PFSK-1 (cell line): ENCODE measurements at regions not wholly inside any gene's neighbourhood (a gene's known extent, or its start where the extent isn't known, plus 50 kb on each side); places are given as distances from the start of the nearest gene placed in this dataset.

Experiments used
- FOXP2 ChIP-seq: optimal IDR thresholded peaks from 2 replicates; pipeline ENCODE3; 2011; ENCODE audit warnings: borderline replicate concordance, control low read depth, inconsistent platforms; ENCODE audit not compliant: insufficient read depth; ENCODE audit errors: extremely low read length, extremely low read depth
- POLR2AphosphoS5 ChIP-seq: IDR thresholded peaks from 2 replicates; pipeline ENCODE4 v1.6.1; 2012; ENCODE audit warnings: low read depth, mild to moderate bottlenecking, control low read depth, low read length, moderate library complexity
- REST ChIP-seq, 2 experiments: IDR thresholded peaks; 2 replicates each; pipeline versions ENCODE4 v1.6.1 to v1.8.0; 2011 to 2012; ENCODE audit warnings: low read depth in 2 of 2, low read length in 2 of 2, control low read depth in 1 of 2, inconsistent platforms in 1 of 2, mild to moderate bottlenecking in 1 of 2, moderate library complexity in 1 of 2; ENCODE audit not compliant: insufficient read depth in 1 of 2
- SIN3A ChIP-seq: IDR thresholded peaks from 2 replicates; pipeline ENCODE4 v1.6.1; 2012; ENCODE audit warnings: mild to moderate bottlenecking, low read length, moderate library complexity, borderline replicate concordance; ENCODE audit not compliant: insufficient read depth
- TAF1 ChIP-seq: IDR thresholded peaks from 2 replicates; pipeline ENCODE4 v1.6.1; 2012; ENCODE audit warnings: low read length, control low read depth, borderline replicate concordance; ENCODE audit not compliant: insufficient read depth

DNA sequence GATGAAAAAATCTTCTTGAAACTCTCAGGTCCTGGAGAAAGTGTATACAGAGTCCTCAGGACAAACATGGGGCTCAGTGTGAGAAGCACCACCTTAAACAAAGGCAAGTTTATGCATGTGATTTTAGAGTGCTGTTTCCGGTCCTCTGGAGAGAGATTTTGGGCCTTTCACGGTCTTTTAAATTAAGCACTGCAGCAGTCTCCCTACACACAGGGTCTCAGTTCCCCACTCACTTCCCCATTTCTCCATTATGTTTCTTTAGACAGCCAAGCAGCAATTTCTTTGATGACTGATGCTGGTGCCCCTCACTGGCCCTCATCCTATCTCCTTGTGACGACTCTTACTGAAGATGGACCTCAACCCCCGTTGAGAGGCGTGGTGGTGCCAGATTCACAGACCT is 220.2 kb upstream of the CLINT1 start:
- TF ChIP-seq SIN3A (no peak), POLR2AphosphoS5 (no peak), FOXP2 (no peak), REST (IDR thresholded peaks at IDR 0.05; ENCODE audit: insufficient read depth in 1 of 2, low read depth in 2 of 2, low read length in 2 of 2) (no peak), TAF1 (no peak)

DNA sequence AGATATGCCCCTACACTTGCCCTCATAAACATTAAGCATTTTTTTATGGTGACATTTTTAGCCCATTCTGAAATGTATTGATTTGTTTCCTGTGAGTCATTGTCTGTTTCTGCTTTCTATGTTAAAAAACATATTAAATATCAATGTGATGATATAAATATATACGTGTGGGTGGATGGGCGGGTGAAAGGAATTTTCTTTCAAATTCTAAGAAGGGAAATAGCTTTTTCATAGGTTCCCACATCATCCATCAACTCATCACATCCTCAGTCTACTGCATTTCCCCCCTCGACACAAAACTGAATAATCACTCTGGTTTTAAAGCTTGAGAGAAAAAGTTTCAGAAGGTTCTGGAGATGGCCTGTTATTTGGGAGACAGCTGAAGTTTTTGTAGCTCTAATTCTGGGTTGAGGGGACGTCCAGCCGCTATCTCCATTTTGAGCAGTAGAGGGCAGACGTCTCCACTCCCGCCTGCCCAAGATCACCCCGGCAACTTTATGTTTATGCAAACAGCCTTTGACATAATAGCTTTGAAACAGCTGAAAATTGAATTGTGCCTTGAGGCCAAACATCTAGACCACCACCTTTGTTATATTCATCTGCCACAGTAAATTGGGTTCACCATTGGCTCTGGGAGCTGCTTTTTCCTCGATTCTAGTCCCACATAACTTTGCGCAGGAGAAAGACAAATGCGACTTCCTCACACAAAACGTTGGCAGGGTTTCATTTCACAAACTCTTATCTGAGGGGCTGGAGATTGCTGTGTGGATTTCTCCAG is 216.2 kb upstream of the CLINT1 start:
- TF ChIP-seq TAF1 (no peak), FOXP2 (no peak), REST (IDR thresholded peaks at IDR 0.05; ENCODE audit: insufficient read depth in 1 of 2, low read depth in 2 of 2, low read length in 2 of 2) (no peak), SIN3A (no peak), POLR2AphosphoS5 (no peak)

DNA sequence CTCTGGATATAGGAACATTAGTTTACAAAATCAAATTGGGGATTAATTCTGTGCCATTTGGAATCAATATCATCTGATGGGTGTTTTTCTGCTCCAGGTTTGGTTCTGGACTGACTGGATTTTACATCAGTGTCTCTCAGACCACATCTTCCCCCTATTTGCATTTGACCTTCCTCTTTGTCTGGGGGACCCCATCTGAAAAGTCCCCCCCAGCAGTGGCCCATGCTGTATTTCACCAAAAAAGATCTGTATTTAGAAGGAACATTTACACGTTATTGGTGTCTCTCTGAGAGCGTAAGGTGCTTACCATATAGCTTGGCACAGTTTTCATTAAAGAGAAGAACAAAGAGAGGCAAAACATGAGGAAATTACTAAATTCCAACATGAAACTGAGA is 215.6 kb upstream of the CLINT1 start:
- TF ChIP-seq POLR2AphosphoS5, result no peak
- TF ChIP-seq SIN3A, result no peak
- TF ChIP-seq REST (IDR thresholded peaks at IDR 0.05; ENCODE audit: insufficient read depth in 1 of 2, low read depth in 2 of 2, low read length in 2 of 2), result no peak
- no peak for TF ChIP-seq FOXP2
- TF ChIP-seq TAF1, result no peak

GRCh38 chr5:158070859-158071258 is 211.9 kb upstream of the CLINT1 start:
- TF ChIP-seq TAF1, result no peak
- TF ChIP-seq POLR2AphosphoS5, result no peak
- no peak for TF ChIP-seq REST (IDR thresholded peaks at IDR 0.05; ENCODE audit: insufficient read depth in 1 of 2, low read depth in 2 of 2, low read length in 2 of 2)

DNA sequence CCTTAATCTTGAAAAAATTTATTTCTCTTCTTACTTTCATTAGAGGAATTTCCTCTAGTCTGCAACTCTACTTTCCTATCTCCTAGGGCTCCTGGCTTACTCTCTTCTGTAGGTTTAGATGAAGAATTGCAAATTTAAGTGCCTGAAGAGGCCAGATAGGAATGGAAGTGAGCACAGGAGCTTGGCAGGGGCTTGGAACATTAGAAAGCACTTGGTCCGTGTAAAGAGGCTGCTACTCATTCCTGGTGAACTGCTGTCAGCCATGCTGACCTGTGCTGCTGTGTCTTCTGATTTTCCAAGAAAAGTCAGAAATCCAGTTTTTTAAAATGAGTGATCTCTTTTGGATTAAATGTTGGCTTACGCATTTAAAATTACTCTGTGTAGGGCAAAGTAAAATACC is 210.9 kb upstream of the CLINT1 start:
- no peak for TF ChIP-seq REST (IDR thresholded peaks at IDR 0.05; ENCODE audit: insufficient read depth in 1 of 2, low read depth in 2 of 2, low read length in 2 of 2)
- no peak for TF ChIP-seq POLR2AphosphoS5
- no peak for TF ChIP-seq SIN3A
- no peak for TF ChIP-seq FOXP2
- no peak for TF ChIP-seq TAF1
